ENCODE measurements at regions not wholly inside any gene's neighbourhood (a gene's known extent, or its start where the extent isn't known, plus 50 kb on each side); places are given as distances from the start of the nearest gene placed in this dataset.

DNA sequence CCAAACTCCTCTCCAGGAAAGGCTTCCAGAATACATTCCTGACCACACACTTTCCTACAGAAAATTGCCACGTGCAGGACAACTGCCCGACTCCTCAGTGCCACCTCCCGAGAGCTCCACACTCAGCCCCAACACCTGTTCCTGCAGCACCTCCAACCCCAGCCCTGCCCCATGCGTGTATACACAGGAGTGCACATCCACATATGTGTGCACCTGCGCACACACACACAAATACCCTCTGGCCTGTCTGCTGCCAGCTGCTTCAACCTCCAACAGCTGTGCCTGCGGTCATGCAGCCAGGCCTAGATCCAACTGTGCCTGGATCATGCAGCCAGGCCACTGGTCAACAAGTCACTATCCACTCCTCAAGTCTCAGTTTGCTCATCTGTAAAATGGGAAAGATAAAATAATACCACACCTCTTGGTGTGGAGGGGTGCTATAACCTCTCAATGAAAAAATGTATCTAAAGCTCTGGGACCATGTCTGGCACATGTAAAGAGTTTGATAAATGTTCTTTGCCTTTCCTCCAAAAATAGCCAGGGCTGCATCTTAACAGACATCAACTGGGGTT lies 152.1 kb upstream of the ID2 start:
- DNase-seq, result no peak

DNA sequence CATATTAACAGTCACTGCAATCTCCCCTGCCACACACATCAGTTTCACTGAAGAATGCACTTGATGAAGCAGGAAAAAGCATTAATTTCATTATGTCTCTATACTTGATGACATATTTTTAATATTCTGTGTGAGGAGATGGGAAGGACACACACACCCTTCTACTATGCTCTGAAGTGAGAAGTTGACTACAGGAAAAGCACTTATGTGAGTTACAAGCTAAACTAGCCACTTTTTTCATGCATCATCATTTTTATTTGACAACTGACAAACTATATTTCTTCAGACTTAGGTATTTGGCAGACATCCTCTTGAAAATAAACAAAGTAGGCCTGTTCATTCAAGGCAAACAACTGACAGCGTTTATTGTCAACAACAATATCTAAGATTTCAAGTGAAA lies 150.4 kb upstream of the ID2 start:
- no peak for DNase-seq

GRCh38 chr2:8532438-8532837 lies 149.4 kb upstream of the ID2 start:
- DNase-seq, result no peak

DNA sequence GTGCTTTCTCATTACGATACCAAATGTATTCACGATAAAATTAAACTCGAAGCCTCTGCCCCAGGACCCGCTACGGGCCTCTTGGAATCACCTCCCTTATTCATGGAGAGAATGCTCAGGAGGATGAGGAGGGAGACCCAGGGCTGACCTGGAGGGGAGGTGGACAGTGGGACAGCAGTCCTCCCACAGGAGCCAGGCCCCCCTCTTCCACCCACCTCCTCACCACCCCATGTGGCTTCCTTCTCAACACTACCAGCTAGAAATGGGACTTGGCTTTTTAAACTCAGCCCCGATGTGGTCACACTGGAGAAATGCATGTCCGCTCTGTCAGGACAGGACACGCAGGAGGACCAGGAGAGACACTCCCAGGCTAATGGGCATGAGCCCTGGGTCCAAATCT lies 147.9 kb upstream of the ID2 start:
- DNase-seq, result peak; percentile 31

DNA sequence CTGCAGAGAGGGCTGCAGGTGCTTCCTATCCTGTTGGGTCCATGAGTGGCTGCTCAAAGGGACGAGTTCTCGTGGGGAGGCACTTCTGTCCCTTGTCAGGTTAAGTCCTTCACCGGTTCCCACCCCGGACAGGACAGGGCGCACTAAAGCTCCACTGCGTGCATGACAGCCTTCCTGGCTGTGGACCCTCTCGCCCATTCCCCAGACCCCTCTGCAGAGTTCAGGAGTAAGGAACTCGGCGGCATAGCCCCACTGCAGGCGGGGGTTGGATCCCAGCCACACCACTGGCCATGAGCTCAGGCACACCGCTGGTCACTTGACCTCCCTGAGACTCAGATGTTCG lies 147.5 kb upstream of the ID2 start:
- DNase-seq, result no peak

DNA sequence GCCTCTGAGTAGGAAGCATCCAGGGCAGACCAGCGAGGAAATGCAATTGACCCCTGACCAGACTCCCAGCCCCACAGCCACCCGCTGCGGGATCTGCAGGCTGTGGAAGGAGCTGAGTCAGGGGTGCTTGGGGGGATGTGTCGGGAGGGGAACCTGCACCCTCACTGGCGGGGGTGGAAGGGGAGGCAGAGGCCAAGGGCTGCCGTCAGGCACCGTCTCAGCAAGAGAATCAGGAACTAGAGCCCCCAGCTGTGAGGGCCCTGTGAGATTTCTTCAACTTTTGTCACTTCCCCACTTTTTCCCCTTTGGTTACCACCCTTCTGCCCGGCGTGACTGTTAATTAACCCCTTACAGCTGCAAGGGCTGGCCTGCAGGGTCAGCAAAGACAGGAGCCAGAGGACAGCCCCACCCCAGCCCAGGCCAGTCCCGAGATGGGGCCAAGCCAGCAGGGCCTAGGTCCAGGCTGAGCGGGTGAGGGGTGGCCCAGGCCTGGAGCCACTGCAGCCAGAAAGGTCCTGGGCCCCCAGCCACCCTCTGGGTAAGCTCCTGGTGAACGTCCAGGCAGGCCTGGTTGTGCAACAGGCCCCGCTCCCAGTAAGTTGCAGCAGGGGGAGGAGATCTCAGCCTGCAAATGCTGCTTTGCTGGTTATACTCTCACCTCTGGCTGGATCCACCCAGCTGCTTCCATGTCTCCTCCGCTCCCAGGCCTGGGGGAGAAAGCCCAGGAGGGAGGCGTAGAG lies 147.0 kb upstream of the ID2 start:
- peak; percentile 48 for DNase-seq

DNA sequence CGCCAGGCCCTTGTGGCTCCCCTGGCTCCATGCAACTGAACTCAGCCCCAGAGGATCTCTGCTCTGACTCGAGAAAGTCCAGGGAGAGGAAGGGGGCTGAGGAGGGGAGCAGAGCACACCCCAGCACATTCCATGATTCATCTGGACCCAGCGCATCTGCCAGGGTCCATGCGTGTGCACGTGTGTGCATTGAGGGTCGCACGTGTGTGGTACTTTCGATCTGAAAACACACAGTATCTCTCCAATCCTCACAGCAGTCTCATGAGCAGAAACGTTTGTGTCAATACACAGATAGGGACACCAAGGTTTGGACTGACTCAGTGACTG lies 146.4 kb upstream of the ID2 start:
- peak; percentile 40 for DNase-seq

DNA sequence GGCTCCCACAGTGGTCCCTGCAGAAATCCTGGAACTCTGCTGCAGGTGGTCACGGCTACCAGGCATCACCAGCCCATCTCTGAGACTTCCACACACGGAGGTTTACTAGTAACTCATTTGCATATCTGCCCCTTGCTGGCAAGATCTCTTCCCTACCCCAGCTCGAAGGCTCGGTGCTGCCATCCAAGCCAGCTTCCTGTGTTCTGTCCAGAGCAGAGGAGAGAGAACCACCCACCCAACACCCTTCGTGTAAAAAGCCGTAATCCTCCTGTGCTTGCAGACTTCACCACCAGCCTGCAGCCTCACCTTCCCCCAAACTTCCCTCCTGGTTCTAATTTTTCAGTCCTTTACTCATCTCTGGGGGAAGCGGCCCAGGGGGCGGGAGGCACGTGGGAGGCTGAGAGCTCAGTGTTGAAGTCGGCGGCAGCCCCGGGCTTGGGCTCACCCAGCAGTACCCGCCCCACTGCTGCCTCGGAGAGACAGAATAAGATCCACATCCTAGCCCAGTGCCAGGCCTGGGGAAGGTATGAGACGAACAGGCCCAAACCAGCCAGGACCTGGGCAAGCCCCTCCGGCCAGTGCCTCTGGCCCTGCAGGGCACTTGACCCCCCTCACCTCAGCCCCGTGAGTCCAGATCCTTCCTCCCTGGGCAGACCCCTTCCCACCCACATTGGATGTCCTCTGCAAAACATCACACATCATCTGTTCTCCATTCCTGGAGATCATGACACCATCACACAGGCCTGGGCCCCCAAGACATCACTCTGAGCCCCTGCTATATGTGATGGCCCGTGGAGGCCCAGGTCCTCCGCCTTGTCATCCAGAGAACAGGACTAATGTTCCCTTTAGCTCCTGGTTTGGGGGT lies 145.8 kb upstream of the ID2 start:
- peak; percentile 32 for DNase-seq

DNA sequence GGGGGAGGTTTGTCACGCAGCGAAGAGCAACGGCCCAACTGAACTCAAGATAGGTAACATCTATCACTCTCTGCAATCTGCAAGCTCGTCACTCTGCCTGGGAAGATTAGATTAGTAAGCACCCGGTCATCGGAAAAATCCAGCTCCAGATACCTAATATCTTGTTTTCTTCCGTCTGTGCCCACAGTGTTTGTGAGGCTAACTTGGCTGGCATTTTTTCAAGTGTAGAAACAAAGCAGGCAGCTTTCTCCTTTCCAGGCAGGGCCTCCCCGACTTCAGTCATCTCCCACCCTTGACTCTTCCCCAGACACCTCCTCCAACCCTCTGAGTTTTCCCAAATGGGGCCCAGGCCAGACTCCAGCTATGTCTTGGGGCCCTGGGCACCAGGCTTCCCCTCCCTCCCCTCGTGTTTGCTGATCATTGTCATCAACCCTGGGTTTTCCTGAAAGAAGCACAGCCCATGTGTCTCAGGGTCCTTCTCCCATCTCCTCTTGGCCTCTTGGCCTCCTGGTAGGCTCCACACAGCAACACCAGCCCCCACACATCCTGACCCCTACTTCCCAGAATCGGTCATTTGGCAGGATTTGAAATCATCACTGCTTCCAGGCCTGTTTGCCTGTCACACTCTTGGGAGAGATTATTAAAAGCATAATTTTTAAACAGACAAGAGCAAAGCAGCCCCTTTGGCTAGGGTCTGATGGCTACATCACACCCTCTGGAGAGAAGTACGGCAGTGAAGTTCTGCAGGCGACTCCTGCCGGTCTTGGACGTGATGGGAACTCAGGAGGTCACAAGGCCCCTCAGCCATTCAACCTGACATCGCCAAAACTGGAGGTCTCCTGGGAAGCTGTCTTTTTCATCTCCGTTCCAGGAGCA lies 144.9 kb upstream of the ID2 start:
- DNase-seq, result peak; percentile 42

DNA sequence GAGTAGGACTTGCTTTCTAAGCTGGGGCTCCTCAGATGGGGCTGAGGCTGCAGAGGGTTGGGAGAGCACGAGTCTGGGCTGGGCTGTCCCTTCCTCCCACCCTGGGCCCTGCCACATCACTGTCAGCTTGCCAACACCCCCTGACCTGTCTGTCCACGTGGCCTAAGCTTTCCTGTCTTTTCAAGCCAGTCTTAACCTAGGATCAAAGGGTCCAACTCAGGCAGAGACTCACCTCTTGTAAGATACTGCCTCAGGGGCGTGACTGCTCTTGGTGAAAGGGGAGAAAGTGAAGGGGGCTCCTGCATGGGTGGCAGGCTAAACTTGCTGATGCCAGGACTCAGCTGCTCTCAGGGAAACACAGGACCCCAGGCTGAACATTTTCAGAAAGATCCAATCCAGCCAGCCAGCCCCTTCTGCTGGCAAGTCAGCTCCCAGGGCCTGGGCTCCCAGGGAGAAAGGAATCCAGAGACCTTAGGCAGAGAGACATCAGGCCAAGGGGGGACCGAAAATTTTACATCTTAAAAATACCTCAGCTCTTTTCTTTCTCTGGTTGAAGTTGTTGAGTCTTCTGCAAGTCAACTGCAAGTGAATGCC lies 144.2 kb upstream of the ID2 start:
- DNase-seq, result no peak

DNA sequence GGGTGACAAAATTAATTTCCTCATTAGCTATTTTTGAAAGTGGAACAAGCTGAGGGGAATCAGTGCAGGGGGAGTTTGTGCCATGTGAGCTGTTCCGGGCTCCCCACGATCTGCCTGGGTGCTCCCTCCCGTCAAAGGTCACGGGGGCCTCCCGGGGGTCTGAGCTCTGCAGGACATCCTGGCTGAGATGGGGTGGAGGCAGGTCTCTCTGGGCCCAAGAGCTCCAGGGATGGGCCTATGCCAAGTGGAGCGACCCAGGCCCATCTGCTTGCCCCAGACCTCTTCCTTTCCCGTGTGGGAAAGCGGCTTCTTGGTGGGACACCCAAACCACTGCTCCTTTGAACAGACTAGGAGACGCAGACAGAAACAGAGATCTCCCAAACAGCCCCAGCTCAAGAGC lies 143.3 kb upstream of the ID2 start:
- DNase-seq, result no peak

DNA sequence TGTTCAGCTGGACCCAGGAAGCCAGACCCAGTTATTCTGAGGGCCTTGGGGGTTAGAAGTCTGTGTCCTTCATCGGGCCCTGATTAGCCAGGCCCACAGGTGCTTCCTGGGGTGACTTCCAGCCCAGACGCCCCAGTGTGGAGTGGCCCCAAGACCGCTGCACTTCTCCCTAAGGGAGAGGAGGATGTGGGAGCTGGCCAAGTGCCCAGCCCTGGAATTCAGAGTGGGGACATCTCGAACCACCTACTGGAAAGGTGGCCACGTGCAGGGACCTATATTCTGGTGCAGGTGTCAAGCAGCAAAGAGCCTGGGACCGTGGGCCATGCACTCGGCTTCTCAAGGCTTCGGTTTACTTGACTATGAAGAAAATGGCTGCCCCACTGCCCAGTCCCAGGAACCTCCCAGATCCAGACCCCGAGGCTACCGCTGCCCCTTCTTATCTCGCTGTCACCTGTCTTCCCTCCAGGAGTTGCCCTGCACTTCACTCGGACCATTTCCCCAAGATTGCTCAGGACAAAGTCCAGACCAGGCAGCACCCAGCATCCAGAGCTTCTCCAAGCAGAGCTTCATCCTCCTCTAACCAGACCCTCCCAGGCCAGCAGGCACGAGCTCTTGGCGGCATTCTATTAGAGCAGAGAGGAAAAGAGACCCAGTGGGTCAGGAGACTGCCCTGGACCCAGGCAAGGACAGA lies 142.8 kb upstream of the ID2 start:
- DNase-seq, result no peak

GRCh38 chr2:8539743-8540551 lies 141.9 kb upstream of the ID2 start:
- no peak for DNase-seq

GRCh38 chr2:8540552-8541055 lies 141.3 kb upstream of the ID2 start:
- no peak for DNase-seq

- DNase-seq, result peak; percentile 31
Observed at GRCh38 chr2:8541223-8541622, 140.6 kb upstream of the ID2 start.

DNA sequence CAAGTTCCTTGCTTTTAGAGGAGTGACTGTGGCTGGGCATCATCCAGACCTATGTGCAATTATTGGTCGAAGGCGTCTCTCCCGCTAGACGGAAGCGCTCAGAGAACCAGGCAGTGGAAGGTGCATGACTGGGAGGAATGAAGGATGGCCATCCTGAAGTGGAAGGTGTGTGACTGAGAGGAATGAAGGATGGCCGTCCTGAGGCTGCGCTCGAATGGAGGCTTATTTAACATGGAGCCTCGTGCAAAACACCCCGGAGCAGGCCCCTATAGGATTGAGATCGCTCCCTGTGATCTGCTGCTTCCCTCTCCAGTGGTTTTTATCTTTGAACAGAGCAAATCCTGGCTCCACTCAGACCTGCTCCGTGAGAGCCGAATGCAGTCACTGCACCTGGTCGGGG lies 140.2 kb upstream of the ID2 start:
- DNase-seq, result no peak

- DNase-seq, result peak; percentile 23
Observed at GRCh38 chr2:8542381-8543059, 139.3 kb upstream of the ID2 start.

GRCh38 chr2:8543060-8543382 lies 138.8 kb upstream of the ID2 start:
- DNase-seq, result no peak

DNA sequence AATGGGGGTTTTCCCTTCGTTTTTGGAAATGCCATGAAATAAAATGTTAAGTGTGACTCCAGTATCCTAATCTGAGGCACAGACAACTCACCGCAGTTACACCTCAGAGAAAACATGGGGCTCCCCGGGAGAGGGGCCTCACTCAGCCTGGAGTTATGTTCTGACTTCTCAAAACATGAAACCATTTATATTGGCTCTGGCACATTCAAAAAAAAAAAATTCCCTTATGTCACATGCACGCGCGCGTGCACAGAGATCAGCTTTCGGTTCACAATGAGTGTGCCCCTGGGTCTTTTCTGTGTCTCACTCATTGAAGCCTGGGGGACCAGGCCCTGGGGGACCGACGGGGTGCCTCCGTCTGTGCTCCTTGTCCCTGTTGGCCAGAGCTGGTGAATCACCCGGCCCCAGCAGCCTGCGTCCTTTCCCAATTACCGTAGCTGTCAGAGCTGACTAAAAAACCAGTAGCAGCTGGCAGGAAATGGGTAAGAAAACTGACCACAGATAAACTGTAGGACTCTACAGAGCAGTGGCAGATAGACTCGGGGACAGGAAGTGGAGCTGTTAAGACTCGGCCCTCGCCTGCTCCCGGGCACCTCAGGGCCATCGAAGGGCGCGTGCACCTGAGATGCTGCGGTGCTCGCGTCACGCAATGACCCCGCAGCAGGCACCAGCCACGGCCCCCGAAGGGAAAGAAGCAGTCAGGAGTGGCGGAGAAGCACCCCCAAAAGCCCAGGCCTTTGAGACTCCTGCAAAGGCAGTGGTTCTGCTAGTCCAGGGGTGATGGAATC lies 138.3 kb upstream of the ID2 start:
- peak; percentile 61 for DNase-seq
